ENCODE measurements at regions not wholly inside any gene's neighbourhood (a gene's known extent, or its start where the extent isn't known, plus 50 kb on each side); places are given as distances from the start of the nearest gene placed in this dataset.

GRCh38 chr4:24352112-24352511 lies 232.2 kb downstream of the DHX15 start:
- TF ChIP-seq CTCF (IDR thresholded peaks at IDR 0.05 in 4 of 5, conservative IDR thresholded peaks at IDR 0.05 in 1 of 5) (no peak), POLR2A (IDR thresholded peaks at IDR 0.05) (no peak)
